Right atrium auricular region (tissue), 2 donors: ENCODE measurements at regions not wholly inside any gene's neighbourhood (a gene's known extent, or its start where the extent isn't known, plus 50 kb on each side); places are given as distances from the start of the nearest gene placed in this dataset.

ENCODE experiments used
- DNase-seq: peaks from one replicate; pipeline ENCODE4 v3.0.0-alpha.2; 2019; ENCODE audit warnings: low spot score
- H3K27ac ChIP-seq, 2 donors: fragments of 200-600 bp; sonication (generic); 1 replicate in 1 of 2; 2 replicates in 1 of 2; pipeline ENCODE4 v1.5.1; 2016 to 2019
- H3K27me3 ChIP-seq, 2 donors: fragments of 200-600 bp; sonication (generic); one replicate each; pipeline versions ENCODE4 v1.5.1 to v1.6.0; 2017 to 2019
- H3K36me3 ChIP-seq: fragments of 200-600 bp; sonication (generic); one replicate; pipeline ENCODE4 v1.5.1; 2016
- H3K4me1 ChIP-seq, 2 donors: fragments of 200-600 bp; sonication (generic); one replicate each; pipeline versions ENCODE4 v1.5.1 to v1.6.0; 2017 to 2019
- H3K4me3 ChIP-seq, 2 donors: fragments of 200-600 bp; sonication (generic); 1 replicate in 1 of 2; 2 replicates in 1 of 2; pipeline ENCODE4 v1.5.1; 2017 to 2019; ENCODE audit warnings: mild to moderate bottlenecking in 1 of 2, moderate library complexity in 1 of 2
- H3K9me3 ChIP-seq, 2 donors: fragments of 200-600 bp; sonication (generic); one replicate each; pipeline ENCODE4 v1.5.1; 2019
- CTCF ChIP-seq, 2 donors: fragments of 200-600 bp; sonication (generic); IDR thresholded peaks; one replicate each; pipeline ENCODE4 v1.5.1; 2019; ENCODE audit warnings: antibody characterized with exemption in 2 of 2

DNA sequence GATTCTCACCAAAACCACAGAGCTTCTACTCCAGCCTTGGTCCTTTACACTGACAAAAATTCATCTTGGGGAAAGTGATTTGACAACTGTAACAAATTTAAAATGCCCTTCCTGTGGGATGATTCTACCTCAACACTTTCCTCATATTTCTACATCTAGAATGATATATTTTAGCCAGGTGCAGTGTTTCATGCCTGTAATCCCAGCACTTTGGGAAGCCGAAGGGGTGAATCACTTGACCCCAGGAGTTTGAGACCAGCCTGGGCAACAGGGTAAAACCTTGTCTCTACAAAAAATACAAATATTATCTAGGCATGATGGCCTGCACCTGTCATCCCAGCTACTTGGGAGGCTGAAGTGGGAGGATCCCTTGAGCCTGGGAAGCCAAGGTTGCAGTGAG is 408.6 kb downstream of the CDH7 start:
- no peaks in the 10 kb centered on the region for H3K4me1 ChIP-seq
- TF ChIP-seq CTCF (IDR thresholded peaks at IDR 0.05), result no peak
- no peaks in the 10 kb centered on the region for H3K27me3 ChIP-seq
- DNase-seq, result no peak
- H3K9me3 ChIP-seq, result no peaks in the 10 kb centered on the region
- H3K36me3 ChIP-seq, result no peaks in the 10 kb centered on the region
- H3K27ac ChIP-seq, result no peak overlapping the region
- H3K4me3 ChIP-seq, result no peak overlapping the region

GRCh38 chr18:66156946-66157687 is 406.3 kb downstream of the CDH7 start:
- no peak overlapping the region for H3K4me3 ChIP-seq
- no peaks in the 10 kb centered on the region for H3K4me1 ChIP-seq
- TF ChIP-seq CTCF (IDR thresholded peaks at IDR 0.05), result no peak
- H3K27ac ChIP-seq, result no peak overlapping the region
- H3K36me3 ChIP-seq, result no peaks in the 10 kb centered on the region
- H3K27me3 ChIP-seq, result no peaks in the 10 kb centered on the region
- DNase-seq, result no peak
- H3K9me3 ChIP-seq, result no peaks in the 10 kb centered on the region

DNA sequence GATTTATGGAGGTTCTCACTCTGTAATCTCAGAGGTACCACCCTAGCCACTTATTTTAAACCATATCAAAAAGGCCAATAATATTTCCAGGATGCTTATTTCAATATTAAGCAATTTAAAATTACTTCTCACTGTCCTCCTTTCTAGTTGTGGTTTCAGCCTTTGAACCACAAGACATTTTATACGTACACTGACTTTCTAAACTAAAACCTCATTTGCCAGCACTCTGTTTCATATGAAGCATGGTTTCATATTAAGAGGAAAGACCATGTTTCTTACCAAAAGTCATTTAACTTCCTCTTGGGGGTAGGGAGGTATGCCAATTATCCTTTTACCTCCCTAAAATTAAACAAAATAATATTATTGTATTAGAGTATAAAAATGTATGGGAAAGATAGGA is 399.8 kb downstream of the CDH7 start:
- no peaks in the 10 kb centered on the region for H3K27me3 ChIP-seq
- no peak for DNase-seq
- H3K9me3 ChIP-seq, result no peaks in the 10 kb centered on the region
- no peak overlapping the region for H3K27ac ChIP-seq
- H3K4me1 ChIP-seq, result no peaks in the 10 kb centered on the region
- no peak for TF ChIP-seq CTCF (IDR thresholded peaks at IDR 0.05)
- no peak overlapping the region for H3K4me3 ChIP-seq
- H3K36me3 ChIP-seq, result no peaks in the 10 kb centered on the region

DNA sequence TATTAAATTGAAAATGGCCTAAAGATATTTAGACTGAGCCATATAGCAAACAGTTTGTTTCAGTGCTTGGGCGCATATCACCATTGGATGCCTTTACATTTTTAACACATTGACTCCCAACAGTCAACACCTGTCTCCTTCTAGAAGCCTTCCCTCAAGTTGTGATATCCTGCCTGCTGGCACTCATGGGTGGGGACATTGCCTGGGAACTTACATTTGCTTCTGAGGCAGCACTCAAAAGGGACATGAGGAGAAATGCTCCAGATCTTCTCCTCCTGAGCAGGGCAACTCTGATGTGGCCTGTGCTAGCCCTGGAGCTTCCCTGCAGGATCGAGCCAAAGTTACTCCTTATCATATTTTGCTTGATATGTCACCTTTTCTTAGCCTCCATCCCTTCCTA is 392.2 kb downstream of the CDH7 start:
- H3K4me3 ChIP-seq, result no peak overlapping the region
- H3K27me3 ChIP-seq, result no peaks in the 10 kb centered on the region
- no peak for DNase-seq
- no peak overlapping the region for H3K27ac ChIP-seq
- no peaks in the 10 kb centered on the region for H3K4me1 ChIP-seq
- no peaks in the 10 kb centered on the region for H3K9me3 ChIP-seq
- H3K36me3 ChIP-seq, result no peaks in the 10 kb centered on the region
- TF ChIP-seq CTCF (IDR thresholded peaks at IDR 0.05), result no peak

DNA sequence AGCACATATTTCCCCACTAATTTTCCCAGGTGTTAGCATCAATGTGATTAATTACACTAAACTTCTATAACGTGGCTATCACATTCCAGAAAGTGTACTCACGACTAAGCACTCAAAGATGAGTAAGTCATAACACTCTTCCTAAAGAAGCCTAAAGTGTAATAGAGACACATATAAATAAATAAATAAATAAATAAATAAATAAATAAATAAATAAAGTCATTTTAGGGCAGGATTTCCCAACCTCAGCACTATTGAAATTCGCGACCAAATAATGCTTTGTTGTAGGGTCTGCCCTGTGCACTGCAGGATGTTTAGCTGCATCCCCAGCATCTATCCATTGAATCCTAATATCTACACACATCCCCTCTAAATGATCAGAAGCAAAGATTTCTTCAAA is 390.9 kb downstream of the CDH7 start:
- Histone ChIP-seq H3K36me3 (no peaks in the 10 kb centered on the region), H3K9me3 (no peaks in the 10 kb centered on the region), H3K27ac (no peak overlapping the region), H3K4me1 (no peaks in the 10 kb centered on the region), H3K4me3 (no peak overlapping the region), H3K27me3 (no peaks in the 10 kb centered on the region)
- DNase-seq, result no peak
- TF ChIP-seq CTCF (IDR thresholded peaks at IDR 0.05), result no peak

DNA sequence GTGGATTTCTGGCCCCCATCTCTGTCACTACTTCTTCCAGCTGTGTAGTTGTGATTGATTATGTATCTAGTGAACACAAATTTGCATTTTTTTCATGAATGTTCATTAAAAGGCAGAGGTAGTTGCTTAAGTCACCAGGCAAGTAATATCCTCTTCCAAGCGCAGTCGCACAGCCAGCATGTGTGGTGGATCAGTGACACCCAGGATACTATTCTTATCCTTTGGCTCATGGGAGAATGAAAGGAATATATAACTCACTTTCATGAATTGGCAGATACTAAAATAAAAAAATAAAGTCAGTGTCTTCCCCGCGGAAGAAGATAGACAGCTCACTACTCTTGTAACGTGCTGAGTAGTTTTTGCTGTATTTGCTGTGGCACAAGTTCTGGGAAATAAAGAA is 387.8 kb downstream of the CDH7 start:
- H3K27ac ChIP-seq, result peak overlapping the region in 1 of 2 donors; percentile 59
- H3K27me3 ChIP-seq, result no peaks in the 10 kb centered on the region
- H3K9me3 ChIP-seq, result no peaks in the 10 kb centered on the region
- DNase-seq, result no peak
- TF ChIP-seq CTCF (IDR thresholded peaks at IDR 0.05), result no peak
- H3K4me1 ChIP-seq, result no peaks in the 10 kb centered on the region
- H3K4me3 ChIP-seq, result no peak overlapping the region
- H3K36me3 ChIP-seq, result no peaks in the 10 kb centered on the region
